Parathyroid adenoma (tissue), 2 donors: ENCODE measurements at regions not wholly inside any gene's neighbourhood (a gene's known extent, or its start where the extent isn't known, plus 50 kb on each side); places are given as distances from the start of the nearest gene placed in this dataset.

Experiments used
- H2AFZ ChIP-seq: fragments of 300-600 bp; sonication (generic); one replicate; pipeline ENCODE4 v1.7.0; 2017; ENCODE audit warnings: antibody characterized with exemption, mild to moderate bottlenecking
- H3K27ac ChIP-seq: fragments of 300-600 bp; sonication (generic); one replicate; pipeline ENCODE4 v1.7.0; 2017
- H3K27me3 ChIP-seq: fragments of 300-600 bp; sonication (generic); one replicate; pipeline ENCODE4 v1.7.0; 2017; ENCODE audit warnings: low read length; ENCODE audit not compliant: control insufficient read depth, insufficient read depth
- H3K36me3 ChIP-seq: fragments of 300-600 bp; sonication (generic); one replicate; pipeline ENCODE4 v1.7.0; 2017; ENCODE audit warnings: low read length; ENCODE audit not compliant: control insufficient read depth, insufficient read depth
- H3K4me1 ChIP-seq: fragments of 300-600 bp; sonication (generic); one replicate; pipeline ENCODE4 v1.7.0; 2017; ENCODE audit warnings: control low read depth
- H3K4me2 ChIP-seq: fragments of 300-600 bp; sonication (generic); one replicate; pipeline ENCODE4 v1.7.0; 2017; ENCODE audit warnings: low read length
- H3K4me3 ChIP-seq: fragments of 300-600 bp; sonication (generic); one replicate; pipeline ENCODE4 v1.7.0; 2017; ENCODE audit warnings: low read depth, low read length
- H3K79me2 ChIP-seq: fragments of 300-600 bp; sonication (generic); one replicate; pipeline ENCODE4 v1.7.0; 2017; ENCODE audit warnings: control low read depth
- H3K9ac ChIP-seq: fragments of 300-600 bp; sonication (generic); one replicate; pipeline ENCODE4 v1.7.0; 2017; ENCODE audit warnings: mild to moderate bottlenecking
- H3K9me3 ChIP-seq: fragments of 300-600 bp; sonication (generic); one replicate; pipeline ENCODE4 v1.7.0; 2017; ENCODE audit warnings: low read length; ENCODE audit not compliant: control insufficient read depth
- CTCF ChIP-seq: fragments of 300-600 bp; sonication (generic); IDR thresholded peaks from one replicate; pipeline ENCODE4 v1.7.0; 2017; ENCODE audit warnings: antibody characterized with exemption, mild to moderate bottlenecking
- donor health status: primary hyperparathyroidism.

DNA sequence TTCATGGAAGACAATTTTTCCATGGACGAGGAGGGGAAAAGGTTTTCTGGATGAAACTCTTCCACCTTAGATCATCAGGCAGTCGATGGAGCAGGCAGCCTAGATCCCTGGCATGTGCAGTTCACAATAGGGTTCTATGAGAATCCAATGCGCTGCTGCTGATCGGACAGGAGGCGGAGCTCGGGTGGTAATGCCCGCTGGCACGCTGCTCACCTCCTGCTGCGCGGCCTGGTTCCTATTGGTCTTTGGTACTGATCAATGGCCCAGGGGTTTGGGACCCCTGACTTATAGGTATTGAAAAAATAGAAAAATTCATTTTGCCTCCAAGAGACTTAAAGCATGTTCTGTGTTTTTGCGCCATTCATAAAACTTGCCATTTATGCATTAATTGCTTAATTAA, 793.9 kb upstream of the NR2F2 start:
- Histone ChIP-seq H3K27ac (no peak overlapping the region), H3K9ac (no peak overlapping the region), H3K36me3 (no peaks in the 10 kb centered on the region), H3K27me3 (no peaks in the 10 kb centered on the region), H3K4me1 (no peaks in the 10 kb centered on the region), H3K4me2 (no peak overlapping the region), H2AFZ (no peak overlapping the region), H3K9me3 (no peaks in the 10 kb centered on the region), H3K79me2 (no peaks in the 10 kb centered on the region), H3K4me3 (no peak overlapping the region)
- TF ChIP-seq CTCF, result no peak

DNA sequence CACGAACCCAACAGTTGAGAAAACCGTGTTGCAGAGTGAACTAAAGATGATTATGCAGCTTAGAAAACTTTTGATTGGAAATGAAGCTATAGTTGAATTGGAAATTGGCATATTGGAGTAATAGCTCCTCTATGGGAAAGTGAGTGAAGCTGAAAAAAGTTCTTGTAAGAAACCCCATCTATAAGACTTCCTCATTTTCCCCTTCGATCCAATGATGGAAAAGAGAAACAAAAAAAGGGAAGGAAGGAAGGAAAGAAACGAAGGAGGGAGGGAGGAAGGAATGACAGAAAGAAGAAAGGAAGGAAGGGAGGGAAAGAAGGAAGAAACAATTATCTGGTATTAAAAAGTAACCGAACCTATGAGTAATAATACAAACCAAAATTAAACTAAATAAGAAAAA, 791.8 kb upstream of the NR2F2 start:
- Histone ChIP-seq H3K9me3 (no peaks in the 10 kb centered on the region), H3K27ac (no peak overlapping the region), H3K36me3 (no peaks in the 10 kb centered on the region), H3K9ac (no peak overlapping the region), H2AFZ (no peak overlapping the region), H3K4me2 (no peak overlapping the region), H3K4me3 (no peak overlapping the region), H3K4me1 (no peaks in the 10 kb centered on the region), H3K27me3 (no peaks in the 10 kb centered on the region), H3K79me2 (no peaks in the 10 kb centered on the region)
- TF ChIP-seq CTCF, result no peak

DNA sequence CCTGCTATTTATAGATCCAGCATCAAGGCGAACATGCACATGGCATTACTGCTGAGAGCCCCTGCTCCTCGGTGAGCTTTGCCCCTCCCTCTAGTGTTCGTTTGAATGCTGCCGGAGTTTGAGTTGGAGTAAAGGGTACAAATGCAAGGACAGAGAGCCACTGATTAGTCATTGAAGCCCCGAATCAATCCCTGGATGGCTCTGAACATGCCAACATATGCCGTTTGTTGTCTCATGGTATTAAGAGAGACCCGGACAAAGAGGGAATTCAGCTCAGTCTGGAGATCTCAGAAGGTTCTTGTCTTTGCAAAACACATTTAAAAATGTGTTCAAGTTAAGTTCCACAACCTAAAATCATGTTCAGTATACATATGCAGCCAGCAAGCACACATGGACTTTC, 789.2 kb upstream of the NR2F2 start:
- H3K9me3 ChIP-seq, result no peaks in the 10 kb centered on the region
- no peak overlapping the region for H2AFZ ChIP-seq
- H3K27ac ChIP-seq, result no peak overlapping the region
- H3K79me2 ChIP-seq, result no peaks in the 10 kb centered on the region
- H3K4me1 ChIP-seq, result no peaks in the 10 kb centered on the region
- H3K4me3 ChIP-seq, result no peak overlapping the region
- H3K4me2 ChIP-seq, result no peak overlapping the region
- no peaks in the 10 kb centered on the region for H3K27me3 ChIP-seq
- no peaks in the 10 kb centered on the region for H3K36me3 ChIP-seq
- no peak for TF ChIP-seq CTCF
- no peak overlapping the region for H3K9ac ChIP-seq

DNA sequence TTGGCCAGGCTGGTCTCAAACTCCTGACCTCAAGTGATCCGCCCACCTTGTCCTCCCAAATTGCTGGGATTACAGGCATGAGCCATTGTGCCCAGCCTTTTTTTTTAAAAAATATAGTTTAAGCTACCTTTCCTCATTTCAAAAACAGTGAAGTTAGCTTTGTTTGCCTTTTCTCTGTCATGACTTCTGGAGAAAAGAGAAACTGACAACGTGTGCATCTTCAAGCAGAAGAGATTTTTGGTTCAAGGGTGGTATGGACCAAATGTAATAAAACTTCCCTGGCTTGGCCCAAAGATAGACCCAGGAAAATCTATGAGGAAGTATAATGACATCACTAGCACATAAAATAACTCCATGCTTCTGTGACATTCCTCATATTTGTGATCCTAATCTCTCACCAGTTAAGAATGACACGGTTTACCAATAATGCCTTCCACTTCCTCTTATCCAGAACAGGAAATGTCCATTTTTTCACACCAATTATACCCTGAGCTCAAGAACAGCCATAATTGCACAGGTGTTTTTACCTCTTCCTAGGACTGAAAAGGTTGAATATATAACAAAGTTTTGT, 781.2 kb upstream of the NR2F2 start:
- TF ChIP-seq CTCF, result no peak
- H3K27me3 ChIP-seq, result no peaks in the 10 kb centered on the region

DNA sequence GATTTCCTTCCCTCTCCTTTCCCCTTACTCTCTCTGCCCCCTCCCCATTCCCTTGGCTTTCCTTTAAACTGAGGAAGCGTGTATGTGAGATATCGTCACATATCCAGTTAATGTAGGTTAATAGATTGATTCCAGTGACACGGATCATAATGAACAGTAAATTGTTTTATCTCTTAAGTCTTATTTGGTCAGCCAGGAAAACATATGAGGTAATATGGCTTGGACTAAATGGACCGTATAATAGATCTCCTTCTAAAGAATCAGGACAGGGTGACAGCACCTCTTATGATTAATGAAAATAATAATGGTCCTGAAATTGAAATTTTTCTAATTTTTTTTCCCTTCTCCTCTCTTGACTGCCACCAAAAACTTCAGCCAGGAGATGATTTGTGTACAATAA, 779.8 kb upstream of the NR2F2 start:
- Histone ChIP-seq H3K4me1 (no peaks in the 10 kb centered on the region), H3K4me2 (no peak overlapping the region), H3K27me3 (no peaks in the 10 kb centered on the region), H3K27ac (no peak overlapping the region), H3K36me3 (no peaks in the 10 kb centered on the region), H3K79me2 (no peaks in the 10 kb centered on the region), H3K9ac (no peak overlapping the region), H3K4me3 (no peak overlapping the region), H2AFZ (no peak overlapping the region), H3K9me3 (no peaks in the 10 kb centered on the region)
- TF ChIP-seq CTCF, result no peak

More for the DNA sequence above, 781.2 kb upstream of the NR2F2 start:
- no peak overlapping the region for H3K9ac ChIP-seq
- H3K4me3 ChIP-seq, result no peak overlapping the region
- no peak overlapping the region for H2AFZ ChIP-seq
- H3K4me2 ChIP-seq, result no peak overlapping the region
- H3K36me3 ChIP-seq, result no peaks in the 10 kb centered on the region
- no peak overlapping the region for H3K27ac ChIP-seq
- no peaks in the 10 kb centered on the region for H3K4me1 ChIP-seq
- H3K79me2 ChIP-seq, result no peaks in the 10 kb centered on the region
- H3K9me3 ChIP-seq, result no peaks in the 10 kb centered on the region
